ENCODE measurements at regions not wholly inside any gene's neighbourhood (a gene's known extent, or its start where the extent isn't known, plus 50 kb on each side); places are given as distances from the start of the nearest gene placed in this dataset.
"Not testable (repeated sequence)": the region's sequence is repeated elsewhere in the genome, so short reads cannot be mapped to it uniquely, and the experiment has no call there.

GRCh38 chr9:87423885-87424284 lies 73.8 kb upstream of the DAPK1 start:
- H3K4me3 ChIP-seq (ENCODE audit: low read length); H3K27me3 ChIP-seq (ENCODE audit: control insufficient read depth, insufficient read depth, low read length); H3K36me3 ChIP-seq (ENCODE audit: control insufficient read depth, low read depth, low read length); H3K4me1 ChIP-seq (ENCODE audit: control insufficient read depth, low read depth, low read length); H3K9ac ChIP-seq (ENCODE audit: low read length); H3K9me3 ChIP-seq (ENCODE audit: control insufficient read depth, low read depth, low read length); H3K27ac ChIP-seq (ENCODE audit: low read length): not testable (repeated sequence)

GRCh38 chr9:87425202-87425601 lies 72.5 kb upstream of the DAPK1 start:
- H3K36me3 ChIP-seq (ENCODE audit: control insufficient read depth, low read depth, low read length) = peaks cover under 1% of the 10 kb centered on the region
- H3K9ac ChIP-seq (ENCODE audit: low read length) = no peak overlapping the region
- no peaks in the 10 kb centered on the region for H3K4me1 ChIP-seq (ENCODE audit: control insufficient read depth, low read depth, low read length)
- H3K9me3 ChIP-seq (ENCODE audit: control insufficient read depth, low read depth, low read length) = peaks cover 5% of the 10 kb centered on the region
- no peak overlapping the region for H3K4me3 ChIP-seq (ENCODE audit: low read length)
- no peaks in the 10 kb centered on the region for H3K27me3 ChIP-seq (ENCODE audit: control insufficient read depth, insufficient read depth, low read length)
- no peak overlapping the region for H3K27ac ChIP-seq (ENCODE audit: low read length)

GRCh38 chr9:87427851-87428506 lies 69.7 kb upstream of the DAPK1 start:
- H3K4me1 ChIP-seq (ENCODE audit: control insufficient read depth, low read depth, low read length) = no peaks in the 10 kb centered on the region
- no peak overlapping the region for H3K4me3 ChIP-seq (ENCODE audit: low read length)
- peaks cover 5% of the 10 kb centered on the region for H3K9me3 ChIP-seq (ENCODE audit: control insufficient read depth, low read depth, low read length)
- H3K36me3 ChIP-seq (ENCODE audit: control insufficient read depth, low read depth, low read length) = no peaks in the 10 kb centered on the region
- H3K9ac ChIP-seq (ENCODE audit: low read length) = no peak overlapping the region
- H3K27ac ChIP-seq (ENCODE audit: low read length) = no peak overlapping the region
- no peaks in the 10 kb centered on the region for H3K27me3 ChIP-seq (ENCODE audit: control insufficient read depth, insufficient read depth, low read length)

- H3K4me1 ChIP-seq (ENCODE audit: control insufficient read depth, low read depth, low read length) = no peaks in the 10 kb centered on the region
- H3K4me3 ChIP-seq (ENCODE audit: low read length) = no peak overlapping the region
- H3K27ac ChIP-seq (ENCODE audit: low read length) = no peak overlapping the region
- H3K27me3 ChIP-seq (ENCODE audit: control insufficient read depth, insufficient read depth, low read length) = no peaks in the 10 kb centered on the region
- no peaks in the 10 kb centered on the region for H3K36me3 ChIP-seq (ENCODE audit: control insufficient read depth, low read depth, low read length)
- H3K9me3 ChIP-seq (ENCODE audit: control insufficient read depth, low read depth, low read length) = peaks cover under 1% of the 10 kb centered on the region
- H3K9ac ChIP-seq (ENCODE audit: low read length) = no peak overlapping the region
Measured at GRCh38 chr9:87428659-87429058, 69.0 kb upstream of the DAPK1 start.

- Histone ChIP-seq H3K36me3 (ENCODE audit: control insufficient read depth, low read depth, low read length) (no peaks in the 10 kb centered on the region), H3K9ac (ENCODE audit: low read length) (no peak overlapping the region), H3K4me1 (ENCODE audit: control insufficient read depth, low read depth, low read length) (peaks cover 17% of the 10 kb centered on the region), H3K27me3 (ENCODE audit: control insufficient read depth, insufficient read depth, low read length) (no peaks in the 10 kb centered on the region), H3K4me3 (ENCODE audit: low read length) (no peak overlapping the region), H3K27ac (ENCODE audit: low read length) (no peak overlapping the region), H3K9me3 (ENCODE audit: control insufficient read depth, low read depth, low read length) (no peaks in the 10 kb centered on the region)
Measured at GRCh38 chr9:87431837-87432236, 65.8 kb upstream of the DAPK1 start.

- no peaks in the 10 kb centered on the region for H3K36me3 ChIP-seq (ENCODE audit: control insufficient read depth, low read depth, low read length)
- no peak overlapping the region for H3K4me3 ChIP-seq (ENCODE audit: low read length)
- H3K9ac ChIP-seq (ENCODE audit: low read length) = no peak overlapping the region
- H3K9me3 ChIP-seq (ENCODE audit: control insufficient read depth, low read depth, low read length) = no peaks in the 10 kb centered on the region
- H3K27ac ChIP-seq (ENCODE audit: low read length) = no peak overlapping the region
- H3K4me1 ChIP-seq (ENCODE audit: control insufficient read depth, low read depth, low read length) = peaks cover 17% of the 10 kb centered on the region
- H3K27me3 ChIP-seq (ENCODE audit: control insufficient read depth, insufficient read depth, low read length) = no peaks in the 10 kb centered on the region
Measured at GRCh38 chr9:87433853-87434252, 63.8 kb upstream of the DAPK1 start.

- Histone ChIP-seq H3K4me1 (ENCODE audit: control insufficient read depth, low read depth, low read length) (peaks cover 17% of the 10 kb centered on the region), H3K36me3 (ENCODE audit: control insufficient read depth, low read depth, low read length) (no peaks in the 10 kb centered on the region), H3K4me3 (ENCODE audit: low read length) (no peak overlapping the region), H3K27me3 (ENCODE audit: control insufficient read depth, insufficient read depth, low read length) (no peaks in the 10 kb centered on the region), H3K27ac (ENCODE audit: low read length) (no peak overlapping the region), H3K9me3 (ENCODE audit: control insufficient read depth, low read depth, low read length) (no peaks in the 10 kb centered on the region), H3K9ac (ENCODE audit: low read length) (no peak overlapping the region)
Measured at GRCh38 chr9:87434366-87434765, 63.3 kb upstream of the DAPK1 start.

GRCh38 chr9:87435189-87435880 lies 62.3 kb upstream of the DAPK1 start:
- H3K27me3 ChIP-seq (ENCODE audit: control insufficient read depth, insufficient read depth, low read length) = no peaks in the 10 kb centered on the region
- no peaks in the 10 kb centered on the region for H3K9me3 ChIP-seq (ENCODE audit: control insufficient read depth, low read depth, low read length)
- peaks cover 17% of the 10 kb centered on the region for H3K4me1 ChIP-seq (ENCODE audit: control insufficient read depth, low read depth, low read length)
- H3K9ac ChIP-seq (ENCODE audit: low read length) = no peak overlapping the region
- H3K36me3 ChIP-seq (ENCODE audit: control insufficient read depth, low read depth, low read length) = no peaks in the 10 kb centered on the region
- H3K27ac ChIP-seq (ENCODE audit: low read length) = no peak overlapping the region
- no peak overlapping the region for H3K4me3 ChIP-seq (ENCODE audit: low read length)

GRCh38 chr9:87436716-87437115 lies 61.0 kb upstream of the DAPK1 start:
- Histone ChIP-seq H3K4me3 (ENCODE audit: low read length) (no peak overlapping the region), H3K4me1 (ENCODE audit: control insufficient read depth, low read depth, low read length) (peaks cover 17% of the 10 kb centered on the region), H3K27ac (ENCODE audit: low read length) (no peak overlapping the region), H3K9me3 (ENCODE audit: control insufficient read depth, low read depth, low read length) (no peaks in the 10 kb centered on the region), H3K36me3 (ENCODE audit: control insufficient read depth, low read depth, low read length) (no peaks in the 10 kb centered on the region), H3K27me3 (ENCODE audit: control insufficient read depth, insufficient read depth, low read length) (no peaks in the 10 kb centered on the region), H3K9ac (ENCODE audit: low read length) (no peak overlapping the region)

GRCh38 chr9:87437966-87438365 lies 59.7 kb upstream of the DAPK1 start:
- H3K9ac ChIP-seq (ENCODE audit: low read length) = no peak overlapping the region
- H3K9me3 ChIP-seq (ENCODE audit: control insufficient read depth, low read depth, low read length) = no peaks in the 10 kb centered on the region
- no peaks in the 10 kb centered on the region for H3K27me3 ChIP-seq (ENCODE audit: control insufficient read depth, insufficient read depth, low read length)
- no peak overlapping the region for H3K4me3 ChIP-seq (ENCODE audit: low read length)
- H3K36me3 ChIP-seq (ENCODE audit: control insufficient read depth, low read depth, low read length) = no peaks in the 10 kb centered on the region
- peaks cover 17% of the 10 kb centered on the region for H3K4me1 ChIP-seq (ENCODE audit: control insufficient read depth, low read depth, low read length)
- H3K27ac ChIP-seq (ENCODE audit: low read length) = no peak overlapping the region

- Histone ChIP-seq H3K27me3 (ENCODE audit: control insufficient read depth, insufficient read depth, low read length) (no peaks in the 10 kb centered on the region), H3K4me3 (ENCODE audit: low read length) (no peak overlapping the region), H3K9me3 (ENCODE audit: control insufficient read depth, low read depth, low read length) (no peaks in the 10 kb centered on the region), H3K27ac (ENCODE audit: low read length) (no peak overlapping the region), H3K36me3 (ENCODE audit: control insufficient read depth, low read depth, low read length) (no peaks in the 10 kb centered on the region), H3K9ac (ENCODE audit: low read length) (no peak overlapping the region), H3K4me1 (ENCODE audit: control insufficient read depth, low read depth, low read length) (peaks cover 4% of the 10 kb centered on the region)
Measured at GRCh38 chr9:87441251-87441650, 56.4 kb upstream of the DAPK1 start.

GRCh38 chr9:87442451-87442850 lies 55.2 kb upstream of the DAPK1 start:
- H3K4me3 ChIP-seq (ENCODE audit: low read length) = no peak overlapping the region
- H3K27ac ChIP-seq (ENCODE audit: low read length) = no peak overlapping the region
- no peaks in the 10 kb centered on the region for H3K9me3 ChIP-seq (ENCODE audit: control insufficient read depth, low read depth, low read length)
- H3K27me3 ChIP-seq (ENCODE audit: control insufficient read depth, insufficient read depth, low read length) = no peaks in the 10 kb centered on the region
- no peak overlapping the region for H3K9ac ChIP-seq (ENCODE audit: low read length)
- no peaks in the 10 kb centered on the region for H3K36me3 ChIP-seq (ENCODE audit: control insufficient read depth, low read depth, low read length)
- H3K4me1 ChIP-seq (ENCODE audit: control insufficient read depth, low read depth, low read length) = peaks cover 4% of the 10 kb centered on the region
